Activated CD4-positive, alpha-beta T cell treated with anti-CD3 and anti-CD28 coated beads for 36 hours (primary cell): ENCODE measurements at regions not wholly inside any gene's neighbourhood (a gene's known extent, or its start where the extent isn't known, plus 50 kb on each side); places are given as distances from the start of the nearest gene placed in this dataset.
"Not testable (repeated sequence)": the region's sequence is repeated elsewhere in the genome, so short reads cannot be mapped to it uniquely, and the experiment has no call there.

Experiments used
- ATAC-seq: fragments of 200-7000 bp; cut with Tn5 transposase; one replicate; pipeline ENCODE4 v1.10.0; 2021; ENCODE audit warnings: mild to moderate bottlenecking, moderate library complexity
- CTCF ChIA-PET: fragments of 350-600 bp; sonication (Branson Sonifier 250); formaldehyde crosslinking; loops from one replicate; lab custom pipeline; 2021; ENCODE audit warnings: antibody characterized with exemption; lab: Charles Lee
- POLR2A ChIA-PET: fragments of 350-600 bp; sonication (Branson Sonifier 250); formaldehyde crosslinking; loops from one replicate; lab custom pipeline; 2021; ENCODE audit warnings: antibody characterized with exemption, inconsistent platforms; lab: Charles Lee
- DNase-seq: peaks from one replicate; pipeline ENCODE4 v3.0.0-alpha.2; 2020
- H3K27ac Mint-ChIP-seq: one replicate; pipeline ENCODE4 v1.8.0; 2021; ENCODE audit warnings: mixed read lengths
- H3K27me3 Mint-ChIP-seq: one replicate; pipeline ENCODE4 v1.8.0; 2021; ENCODE audit warnings: mixed read lengths
- H3K36me3 Mint-ChIP-seq: one replicate; pipeline ENCODE4 v1.8.0; 2021; ENCODE audit warnings: low read depth, mixed read lengths
- H3K4me1 Mint-ChIP-seq: one replicate; pipeline ENCODE4 v1.8.0; 2021; ENCODE audit warnings: mixed read lengths
- H3K4me3 Mint-ChIP-seq: one replicate; pipeline ENCODE4 v1.8.0; 2021; ENCODE audit warnings: mild to moderate bottlenecking, moderate library complexity, mixed read lengths
- H3K9me3 Mint-ChIP-seq: one replicate; pipeline ENCODE4 v1.8.0; 2021; ENCODE audit warnings: low read depth, mixed read lengths
- intact Hi-C, 2 experiments: fragments of 100-400 bp; cut with DNase I in 1 of 2; cut with micrococcal nuclease in 1 of 2; formaldehyde crosslinking; loops; one replicate each; pipeline versions ENCODE4 v1.14.2 to v1.15.1; 2022 to 2024; cut with DNase I, micrococcal nuclease

- DNase-seq (no peak), ATAC-seq (no peak)
- Mint-ChIP-seq H3K9me3 (no peaks in the 10 kb centered on the region), H3K27ac (no peak overlapping the region), H3K4me1 (no peaks in the 10 kb centered on the region), H3K4me3 (no peak overlapping the region), H3K36me3 (no peaks in the 10 kb centered on the region), H3K27me3 (no peaks in the 10 kb centered on the region)
- intact Hi-C loops, result no loop called here
- ChIA-PET POLR2A (no interaction called here), CTCF (interaction anchor here (1.5 kb wide), 1 partner anchor 155 kb away, joined by 3 read pairs; no protein-coding TSS in a partner anchor)
These were observed 88.6 kb upstream of the GNG12 start for GRCh38 chr1:67921725-67922489.

- intact Hi-C loops, result no loop called here
- DNase-seq (no peak), ATAC-seq (no peak)
- POLR2A ChIA-PET, result no interaction called here
- Mint-ChIP-seq H3K27ac (no peak overlapping the region), H3K4me1 (no peaks in the 10 kb centered on the region), H3K27me3 (no peaks in the 10 kb centered on the region), H3K4me3 (no peak overlapping the region), H3K36me3 (no peaks in the 10 kb centered on the region), H3K9me3 (no peaks in the 10 kb centered on the region)
- CTCF ChIA-PET, result no interaction called here
These were observed 86.2 kb upstream of the GNG12 start for GRCh38 chr1:67919274-67920072.

- ChIA-PET CTCF (no interaction called here), POLR2A (interaction anchor here (1.1 kb wide), 1 partner anchor 26 kb away, joined by 3 read pairs; no protein-coding TSS in a partner anchor)
- Mint-ChIP-seq H3K4me1 (no peaks in the 10 kb centered on the region), H3K4me3 (no peak overlapping the region), H3K27ac (no peak overlapping the region), H3K9me3 (no peaks in the 10 kb centered on the region), H3K36me3 (no peaks in the 10 kb centered on the region), H3K27me3 (no peaks in the 10 kb centered on the region)
- ATAC-seq, result no peak
- intact Hi-C loops, result no loop called here
- DNase-seq, result no peak
These were observed 84.8 kb upstream of the GNG12 start for GRCh38 chr1:67918067-67918466.

- CTCF ChIA-PET, result no interaction called here
- Mint-ChIP-seq H3K9me3 (no peaks in the 10 kb centered on the region), H3K4me3 (no peak overlapping the region), H3K4me1 (no peaks in the 10 kb centered on the region), H3K27ac (no peak overlapping the region), H3K36me3 (no peaks in the 10 kb centered on the region), H3K27me3 (peaks cover 2% of the 10 kb centered on the region)
- POLR2A ChIA-PET, result no interaction called here
- DNase-seq, result no peak
- intact Hi-C loops, result no loop called here
- no peak for ATAC-seq
These were observed 83.7 kb upstream of the GNG12 start for GRCh38 chr1:67917006-67917405.

GRCh38 chr1:67916140-67916886 is 83.0 kb upstream of the GNG12 start:
- Mint-ChIP-seq H3K4me1 (no peaks in the 10 kb centered on the region), H3K9me3 (no peaks in the 10 kb centered on the region), H3K27me3 (peaks cover 2% of the 10 kb centered on the region), H3K4me3 (no peak overlapping the region), H3K36me3 (no peaks in the 10 kb centered on the region), H3K27ac (no peak overlapping the region)
- ATAC-seq (no peak), DNase-seq (no peak)
- ChIA-PET POLR2A (no interaction called here), CTCF (interaction anchor here (0.6 kb wide), 1 partner anchor 392 kb away, joined by 3 read pairs; no protein-coding TSS in a partner anchor)
- intact Hi-C loops, result no loop called here

GRCh38 chr1:67909776-67910175 is 76.5 kb upstream of the GNG12 start:
- no peak for ATAC-seq
- Mint-ChIP-seq H3K4me3 (no peak overlapping the region), H3K9me3 (peaks cover 3% of the 10 kb centered on the region), H3K36me3 (no peaks in the 10 kb centered on the region), H3K4me1 (no peaks in the 10 kb centered on the region), H3K27me3 (peaks cover 4% of the 10 kb centered on the region), H3K27ac (no peak overlapping the region)
- no peak for DNase-seq
- CTCF ChIA-PET, result no interaction called here
- intact Hi-C loops, result no loop called here
- POLR2A ChIA-PET, result no interaction called here

GRCh38 chr1:67908250-67908936 is 75.1 kb upstream of the GNG12 start:
- no peaks in the 10 kb centered on the region for H3K36me3 Mint-ChIP-seq
- no peaks in the 10 kb centered on the region for H3K4me1 Mint-ChIP-seq
- intact Hi-C loops, result no loop called here
- ATAC-seq (no peak), DNase-seq (no peak)
- H3K4me3 Mint-ChIP-seq, result no peak overlapping the region
- ChIA-PET POLR2A (no interaction called here), CTCF (no interaction called here)
- peaks cover 4% of the 10 kb centered on the region for H3K27me3 Mint-ChIP-seq
- no peak overlapping the region for H3K27ac Mint-ChIP-seq
- H3K9me3 Mint-ChIP-seq, result peaks cover 3% of the 10 kb centered on the region

- H3K36me3 Mint-ChIP-seq, intact Hi-C loops, H3K4me1 Mint-ChIP-seq, H3K4me3 Mint-ChIP-seq, H3K27me3 Mint-ChIP-seq, POLR2A ChIA-PET, CTCF ChIA-PET, ATAC-seq, H3K27ac Mint-ChIP-seq, DNase-seq, H3K9me3 Mint-ChIP-seq: not testable (repeated sequence)
These were observed 74.2 kb upstream of the GNG12 start for GRCh38 chr1:67907467-67907866.

GRCh38 chr1:67906015-67906414 is 72.7 kb upstream of the GNG12 start:
- H3K4me1 Mint-ChIP-seq, CTCF ChIA-PET, H3K27me3 Mint-ChIP-seq: not testable (repeated sequence)

GRCh38 chr1:67902546-67903223 is 69.4 kb upstream of the GNG12 start:
- DNase-seq, ATAC-seq, POLR2A ChIA-PET, H3K4me1 Mint-ChIP-seq, H3K4me3 Mint-ChIP-seq, H3K27ac Mint-ChIP-seq, intact Hi-C loops, H3K9me3 Mint-ChIP-seq, H3K36me3 Mint-ChIP-seq, H3K27me3 Mint-ChIP-seq: not testable (repeated sequence)
- CTCF ChIA-PET, result interaction anchor here (0.6 kb wide), 1 partner anchor 646 kb away, joined by 4 read pairs; no protein-coding TSS in a partner anchor

More at GRCh38 chr1:67906015-67906414, 72.7 kb upstream of the GNG12 start:
- H3K4me3 Mint-ChIP-seq, H3K27ac Mint-ChIP-seq, H3K36me3 Mint-ChIP-seq, H3K9me3 Mint-ChIP-seq, POLR2A ChIA-PET, DNase-seq, ATAC-seq, intact Hi-C loops: not testable (repeated sequence)
